ENCODE measurements at regions not wholly inside any gene's neighbourhood (a gene's known extent, or its start where the extent isn't known, plus 50 kb on each side); places are given as distances from the start of the nearest gene placed in this dataset.
A peak's percentile ranks its signal among the peaks of the same experiment; 100 is the strongest.

DNA sequence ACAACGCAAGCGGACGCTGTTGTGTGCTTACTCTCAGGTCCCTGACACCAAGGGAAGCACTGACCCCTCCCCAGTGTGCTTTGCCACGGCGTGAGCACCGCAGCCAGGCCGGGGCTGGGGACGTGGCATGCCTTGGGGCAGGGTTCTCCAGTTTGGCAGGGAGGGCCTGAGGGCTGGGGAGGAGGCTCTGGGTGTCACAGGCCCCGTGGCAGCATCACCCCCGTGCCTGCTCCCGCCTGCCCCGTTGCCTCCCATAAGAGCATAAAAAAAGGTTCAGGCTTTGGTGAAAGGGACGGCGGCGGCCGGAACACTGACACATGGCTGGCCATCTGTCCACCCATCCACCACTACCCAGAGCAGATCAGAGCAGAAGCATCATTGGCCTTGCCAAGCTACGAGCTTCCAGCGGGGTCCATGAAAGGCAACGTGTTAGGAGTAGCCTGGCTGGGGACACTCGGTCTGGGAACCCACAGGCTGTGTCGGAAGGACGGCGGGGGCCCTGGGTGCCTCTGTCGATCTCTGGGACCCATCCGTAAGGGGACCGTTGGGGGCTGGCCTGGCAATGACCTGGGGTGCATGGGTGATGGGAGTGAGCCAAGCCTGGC lies 183.0 kb downstream of the IGLL1 start:
- H3K9me3 ChIP-seq (ENCODE audit: insufficient read depth in 2 of 2, low read depth in 1 of 2, low read length in 1 of 2): no peaks in the 10 kb centered on the region
- ChIA-PET POLR2A (ENCODE audit: partially characterized antibody) (no interaction called here), CTCF (ENCODE audit: partially characterized antibody) (interaction anchor here (1.3 kb wide), 1 partner anchor 11 kb away, joined by 5 read pairs; no protein-coding TSS in a partner anchor)
- no peak overlapping the region for H3K9ac ChIP-seq (replicated peaks in 1 of 4; ENCODE audit: extremely low read depth in 1 of 4, low read depth in 3 of 4, low read length in 3 of 4)
- no peak overlapping the region for H3K4ac ChIP-seq (replicated peaks; ENCODE audit: insufficient read length, low read depth, low read length)
- H3K4me3 ChIP-seq (ENCODE audit: extremely low read depth in 1 of 4, insufficient read depth in 2 of 4, low read depth in 3 of 4, low read length in 4 of 4): no peak overlapping the region
- no peak overlapping the region for H2BK20ac ChIP-seq (ENCODE audit: low read length)
- H3K18ac ChIP-seq (ENCODE audit: extremely low read depth, low read length): no peak overlapping the region
- H3K14ac ChIP-seq (ENCODE audit: insufficient read length): no peak overlapping the region
- WGBS, 2 experiments (ENCODE audit: extremely low coverage in 1 of 2, insufficient coverage in 1 of 2, insufficient read length in 1 of 2, insufficient replicate concordance in 2 of 2, low coverage in 1 of 2, low lambda C conversion rate in 2 of 2, missing lambda C conversion rate in 1 of 2): 94% methylated on average over 25 of the region's 26 CpGs; no CpG with 5 or more reads in 1 of the 2 experiments
- no peak overlapping the region for H2BK5ac ChIP-seq (ENCODE audit: low read depth, low read length)
- H3K4me2 ChIP-seq (ENCODE audit: insufficient read depth in 1 of 2, low read depth in 2 of 2, low read length in 2 of 2): no peak overlapping the region
- no peak overlapping the region for H3K56ac ChIP-seq (replicated peaks; ENCODE audit: insufficient read length, low read depth, low read length)
- H2BK12ac ChIP-seq (ENCODE audit: low read depth, low read length): no peak overlapping the region
- peaks cover 0 to 5% (median 2%) of the 10 kb centered on the region in 4 experiments; a peak in 3 of 7 replicates for H3K4me1 ChIP-seq (replicated peaks in 1 of 4; ENCODE audit: control insufficient read depth in 3 of 4, insufficient read depth in 4 of 4, low read length in 3 of 4)
- no peak overlapping the region for H2AFZ ChIP-seq (ENCODE audit: low read length)
- no peaks in the 10 kb centered on the region for H3K36me3 ChIP-seq (ENCODE audit: control insufficient read depth in 2 of 4, insufficient read depth in 4 of 4, low read length in 3 of 4)
- DNase-seq (ENCODE audit: low read depth in 1 of 2, low spot score in 2 of 2): no peak
- H3K27me3 ChIP-seq (replicated peaks in 1 of 4; ENCODE audit: control insufficient read depth in 3 of 4, extremely low read depth in 1 of 4, insufficient read depth in 3 of 4, low read length in 3 of 4): peaks cover 0 to 7% (median 0%) of the 10 kb centered on the region in 4 experiments; a peak in 2 of 7 replicates
- H4K91ac ChIP-seq (replicated peaks; ENCODE audit: insufficient read length, low read length): no peak overlapping the region
- H3K27ac ChIP-seq (ENCODE audit: low read depth, low read length): no peak overlapping the region
- no peak overlapping the region for H4K5ac ChIP-seq (ENCODE audit: insufficient read length, low read depth, low read length)
- H3K79me2 ChIP-seq (ENCODE audit: control insufficient read depth in 1 of 2, insufficient read depth in 2 of 2, low read length in 2 of 2): no peaks in the 10 kb centered on the region
- H2BK15ac ChIP-seq (ENCODE audit: low read length): no peak overlapping the region
- H2BK120ac ChIP-seq (replicated peaks; ENCODE audit: low read depth, low read length): no peak overlapping the region
- H3K79me1 ChIP-seq (ENCODE audit: low read depth, low read length): no peaks in the 10 kb centered on the region; the same call in 1 of the 2 replicates
- H3K23me2 ChIP-seq (ENCODE audit: low read depth, low read length): peaks cover 2% of the 10 kb centered on the region; the same call in 1 of the 2 replicates
- peak overlapping the region; percentile 68; the same call in 1 of the 2 replicates for H4K8ac ChIP-seq (ENCODE audit: extremely low read depth, insufficient read depth, low read length)
- H4K20me1 ChIP-seq (replicated peaks in 1 of 2; ENCODE audit: control insufficient read depth in 1 of 2, insufficient read depth in 2 of 2, low read length in 2 of 2): peaks cover 0 to 1% of the 10 kb centered on the region in 2 experiments
- no peak overlapping the region for H2AK5ac ChIP-seq (ENCODE audit: low read depth, low read length)
- no peak overlapping the region for H3K23ac ChIP-seq (ENCODE audit: insufficient read length)
- FAIRE-seq: no peak
- TF ChIP-seq SIRT6 (IDR thresholded peaks at IDR 0.05; ENCODE audit: low read length) (no peak), EGR1 (IDR thresholded peaks at IDR 0.05; ENCODE audit: borderline replicate concordance, low read depth, low read length) (no peak), TAF1 (IDR thresholded peaks at IDR 0.05; ENCODE audit: low read depth, low read length) (no peak), GTF2F1 (IDR thresholded peaks at IDR 0.05; ENCODE audit: borderline replicate concordance, low read depth, low read length) (no peak), FOSL1 (IDR thresholded peaks at IDR 0.05; ENCODE audit: insufficient read depth, low read depth, low read length) (no peak), SP1 (IDR thresholded peaks at IDR 0.05; ENCODE audit: low read depth, low read length) (no peak)
- TF ChIP-seq, protein P1, sequence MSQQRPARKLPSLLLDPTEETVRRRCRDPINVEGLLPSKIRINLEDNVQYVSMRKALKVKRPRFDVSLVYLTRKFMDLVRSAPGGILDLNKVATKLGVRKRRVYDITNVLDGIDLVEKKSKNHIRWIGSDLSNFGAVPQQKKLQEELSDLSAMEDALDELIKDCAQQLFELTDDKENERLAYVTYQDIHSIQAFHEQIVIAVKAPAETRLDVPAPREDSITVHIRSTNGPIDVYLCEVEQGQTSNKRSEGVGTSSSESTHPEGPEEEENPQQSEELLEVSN (IDR thresholded peaks at IDR 0.05): no peak
- TF ChIP-seq, protein P2, sequence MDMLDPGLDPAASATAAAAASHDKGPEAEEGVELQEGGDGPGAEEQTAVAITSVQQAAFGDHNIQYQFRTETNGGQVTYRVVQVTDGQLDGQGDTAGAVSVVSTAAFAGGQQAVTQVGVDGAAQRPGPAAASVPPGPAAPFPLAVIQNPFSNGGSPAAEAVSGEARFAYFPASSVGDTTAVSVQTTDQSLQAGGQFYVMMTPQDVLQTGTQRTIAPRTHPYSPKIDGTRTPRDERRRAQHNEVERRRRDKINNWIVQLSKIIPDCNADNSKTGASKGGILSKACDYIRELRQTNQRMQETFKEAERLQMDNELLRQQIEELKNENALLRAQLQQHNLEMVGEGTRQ (IDR thresholded peaks at IDR 0.05; ENCODE audit: low read length): no peak
- TF ChIP-seq, protein P3, sequence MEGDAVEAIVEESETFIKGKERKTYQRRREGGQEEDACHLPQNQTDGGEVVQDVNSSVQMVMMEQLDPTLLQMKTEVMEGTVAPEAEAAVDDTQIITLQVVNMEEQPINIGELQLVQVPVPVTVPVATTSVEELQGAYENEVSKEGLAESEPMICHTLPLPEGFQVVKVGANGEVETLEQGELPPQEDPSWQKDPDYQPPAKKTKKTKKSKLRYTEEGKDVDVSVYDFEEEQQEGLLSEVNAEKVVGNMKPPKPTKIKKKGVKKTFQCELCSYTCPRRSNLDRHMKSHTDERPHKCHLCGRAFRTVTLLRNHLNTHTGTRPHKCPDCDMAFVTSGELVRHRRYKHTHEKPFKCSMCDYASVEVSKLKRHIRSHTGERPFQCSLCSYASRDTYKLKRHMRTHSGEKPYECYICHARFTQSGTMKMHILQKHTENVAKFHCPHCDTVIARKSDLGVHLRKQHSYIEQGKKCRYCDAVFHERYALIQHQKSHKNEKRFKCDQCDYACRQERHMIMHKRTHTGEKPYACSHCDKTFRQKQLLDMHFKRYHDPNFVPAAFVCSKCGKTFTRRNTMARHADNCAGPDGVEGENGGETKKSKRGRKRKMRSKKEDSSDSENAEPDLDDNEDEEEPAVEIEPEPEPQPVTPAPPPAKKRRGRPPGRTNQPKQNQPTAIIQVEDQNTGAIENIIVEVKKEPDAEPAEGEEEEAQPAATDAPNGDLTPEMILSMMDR (IDR thresholded peaks at IDR 0.05; ENCODE audit: control extremely low read depth in 1 of 3, insufficient read depth in 1 of 3, low read depth in 1 of 3, low read length in 3 of 3): no peak

Data from H1 (cell line).